PC-3 (cell line): ENCODE measurements at regions not wholly inside any gene's neighbourhood (a gene's known extent, or its start where the extent isn't known, plus 50 kb on each side); places are given as distances from the start of the nearest gene placed in this dataset.

Source experiments
- EZH2 ChIP-seq: fragments of 300-600 bp; sonication (generic); IDR thresholded peaks from one replicate; pipeline ENCODE4 v1.6.1; 2017; ENCODE audit warnings: antibody characterized with exemption, mild to moderate bottlenecking, low read length; ENCODE audit not compliant: unreplicated experiment
- EZH2phosphoT487 ChIP-seq: fragments of 300-600 bp; sonication (generic); IDR thresholded peaks from 2 replicates; pipeline ENCODE4 v1.6.1; 2018; ENCODE audit warnings: mild to moderate bottlenecking, antibody characterized with exemption, low read length, borderline replicate concordance
- TF ChIP-seq, protein P1 (sequence below): fragments of 300-600 bp; sonication (generic); conservative IDR thresholded peaks from 2 replicates; pipeline ENCODE4 v1.5.1; 2017; ENCODE audit warnings: antibody characterized with exemption, low read depth, mild to moderate bottlenecking, low read length

- TF ChIP-seq EZH2 (no peak), EZH2phosphoT487 (no peak)
- TF ChIP-seq, protein P1, sequence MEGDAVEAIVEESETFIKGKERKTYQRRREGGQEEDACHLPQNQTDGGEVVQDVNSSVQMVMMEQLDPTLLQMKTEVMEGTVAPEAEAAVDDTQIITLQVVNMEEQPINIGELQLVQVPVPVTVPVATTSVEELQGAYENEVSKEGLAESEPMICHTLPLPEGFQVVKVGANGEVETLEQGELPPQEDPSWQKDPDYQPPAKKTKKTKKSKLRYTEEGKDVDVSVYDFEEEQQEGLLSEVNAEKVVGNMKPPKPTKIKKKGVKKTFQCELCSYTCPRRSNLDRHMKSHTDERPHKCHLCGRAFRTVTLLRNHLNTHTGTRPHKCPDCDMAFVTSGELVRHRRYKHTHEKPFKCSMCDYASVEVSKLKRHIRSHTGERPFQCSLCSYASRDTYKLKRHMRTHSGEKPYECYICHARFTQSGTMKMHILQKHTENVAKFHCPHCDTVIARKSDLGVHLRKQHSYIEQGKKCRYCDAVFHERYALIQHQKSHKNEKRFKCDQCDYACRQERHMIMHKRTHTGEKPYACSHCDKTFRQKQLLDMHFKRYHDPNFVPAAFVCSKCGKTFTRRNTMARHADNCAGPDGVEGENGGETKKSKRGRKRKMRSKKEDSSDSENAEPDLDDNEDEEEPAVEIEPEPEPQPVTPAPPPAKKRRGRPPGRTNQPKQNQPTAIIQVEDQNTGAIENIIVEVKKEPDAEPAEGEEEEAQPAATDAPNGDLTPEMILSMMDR = no peak
These were observed 899.2 kb downstream of the FAT4 start for GRCh38 chr4:126213996-126214395.
